ENCODE measurements at regions not wholly inside any gene's neighbourhood (a gene's known extent, or its start where the extent isn't known, plus 50 kb on each side); places are given as distances from the start of the nearest gene placed in this dataset.
"Not testable (repeated sequence)": the region's sequence is repeated elsewhere in the genome, so short reads cannot be mapped to it uniquely, and the experiment has no call there.

GRCh38 chr1:163498391-163499330, 176.9 kb downstream of the NUF2 start:
- H3K79me2 ChIP-seq (ENCODE audit: control insufficient read depth, insufficient read depth, low read length); H3K4me1 ChIP-seq (ENCODE audit: control insufficient read depth, insufficient read depth, low read length); BruUV-seq (replicated peaks); H3K36me3 ChIP-seq (ENCODE audit: control insufficient read depth in 2 of 2, insufficient read depth in 2 of 2, low read length in 1 of 2); H3K27ac ChIP-seq (ENCODE audit: control insufficient read depth, insufficient read depth); H4K20me1 ChIP-seq (ENCODE audit: control insufficient read depth, insufficient read depth); FAIRE-seq; H2AFZ ChIP-seq (ENCODE audit: control insufficient read depth, low read depth, low read length); CTCF ChIA-PET; POLR2A ChIA-PET; H3K4me3 ChIP-seq; H3K4me2 ChIP-seq (ENCODE audit: control insufficient read depth, insufficient read depth); H3K9me3 ChIP-seq (replicated peaks; ENCODE audit: control insufficient read depth, insufficient read depth, low read length); SMC1A ChIA-PET (ENCODE audit: uncharacterized antibody, unreplicated experiment); in situ Hi-C loops (cut with MboI); intact Hi-C loops (cut with micrococcal nuclease; ENCODE audit: unreplicated experiment); RAD21 ChIA-PET (ENCODE audit: unreplicated experiment); DNase-seq (ENCODE audit: low read depth, low spot score); H3K27me3 ChIP-seq (replicated peaks in 1 of 2; ENCODE audit: control insufficient read depth in 2 of 2, insufficient read depth in 2 of 2, low read length in 1 of 2); ATAC-seq; H3K9ac ChIP-seq (ENCODE audit: control insufficient read depth, insufficient read depth, low read length): not testable (repeated sequence)
- 58% methylated on average over 45 of the region's 52 CpGs for WGBS (ENCODE audit: insufficient coverage, insufficient replicate concordance, low lambda C conversion rate, missing lambda C conversion rate)

- Histone ChIP-seq H3K79me2 (ENCODE audit: control insufficient read depth, insufficient read depth, low read length) (no peaks in the 10 kb centered on the region), H3K4me2 (ENCODE audit: control insufficient read depth, insufficient read depth) (no peak overlapping the region), H3K27ac (ENCODE audit: control insufficient read depth, insufficient read depth) (no peak overlapping the region), H2AFZ (ENCODE audit: control insufficient read depth, low read depth, low read length) (no peak overlapping the region), H3K27me3 (replicated peaks in 1 of 2; ENCODE audit: control insufficient read depth in 2 of 2, insufficient read depth in 2 of 2, low read length in 1 of 2) (no peaks in the 10 kb centered on the region), H3K36me3 (ENCODE audit: control insufficient read depth in 2 of 2, insufficient read depth in 2 of 2, low read length in 1 of 2) (no peaks in the 10 kb centered on the region), H3K9ac (ENCODE audit: control insufficient read depth, insufficient read depth, low read length) (no peak overlapping the region), H3K4me3 (no peak overlapping the region), H4K20me1 (ENCODE audit: control insufficient read depth, insufficient read depth) (no peaks in the 10 kb centered on the region), H3K4me1 (ENCODE audit: control insufficient read depth, insufficient read depth, low read length) (no peaks in the 10 kb centered on the region), H3K9me3 (replicated peaks; ENCODE audit: control insufficient read depth, insufficient read depth, low read length) (no peaks in the 10 kb centered on the region)
- ATAC-seq (no peak), FAIRE-seq (no peak), DNase-seq (ENCODE audit: low read depth, low spot score) (no peak)
- POLR2A ChIA-PET: no interaction called here
- in situ Hi-C loops (cut with MboI): no loop called here
- WGBS (ENCODE audit: insufficient coverage, insufficient replicate concordance, low lambda C conversion rate, missing lambda C conversion rate): 45% methylated on average over 10 of the region's 10 CpGs
- SMC1A ChIA-PET (ENCODE audit: uncharacterized antibody, unreplicated experiment): interaction anchor here (0.8 kb wide), 1 partner anchor 51 kb away, joined by 3 read pairs; no protein-coding TSS in a partner anchor
- CTCF ChIA-PET: no interaction called here
- RAD21 ChIA-PET (ENCODE audit: unreplicated experiment): no interaction called here
- no TSS peak for BruUV-seq (replicated peaks)
- intact Hi-C loops (cut with micrococcal nuclease; ENCODE audit: unreplicated experiment): no loop called here
- TF ChIP-seq IRF5 (IDR thresholded peaks at IDR 0.05; ENCODE audit: borderline replicate concordance) (no peak), ZZZ3 (IDR thresholded peaks at IDR 0.05; ENCODE audit: control insufficient read depth, insufficient read length, low read depth) (no peak), MYB (IDR thresholded peaks at IDR 0.05; ENCODE audit: borderline replicate concordance, low read depth, low read length) (no peak), NFYB (IDR thresholded peaks at IDR 0.05; ENCODE audit: insufficient read depth, low read depth, low read length) (no peak), FOXM1 (IDR thresholded peaks at IDR 0.05; ENCODE audit: low read depth, low read length) (no peak), ESRRA (IDR thresholded peaks at IDR 0.05; ENCODE audit: low read length) (no peak), CHD2 (IDR thresholded peaks at IDR 0.05; ENCODE audit: borderline replicate concordance, low read depth, low read length) (no peak), E2F8 (IDR thresholded peaks at IDR 0.05; ENCODE audit: low read depth, partially characterized antibody) (no peak), JUND (IDR thresholded peaks at IDR 0.05; ENCODE audit: low read depth, low read length) (no peak), USF2 (IDR thresholded peaks at IDR 0.05; ENCODE audit: borderline replicate concordance, low read depth, low read length) (no peak)
These were observed 182.7 kb downstream of the NUF2 start for GRCh38 chr1:163504331-163504978.
